MM.1S (cell line): ENCODE measurements at regions not wholly inside any gene's neighbourhood (a gene's known extent, or its start where the extent isn't known, plus 50 kb on each side); places are given as distances from the start of the nearest gene placed in this dataset.

Experiments
- DNase-seq: peaks from one replicate; pipeline ENCODE4 v3.0.0-alpha.2; 2015
- H2AFZ ChIP-seq: fragments of 300-600 bp; sonication (generic); 2 replicates; pipeline ENCODE4 v1.6.0; 2016; ENCODE audit warnings: antibody characterized with exemption, low read length
- H3F3A ChIP-seq: fragments of 300-600 bp; sonication (generic); 2 replicates; pipeline ENCODE4 v1.6.1; 2016; ENCODE audit warnings: mild to moderate bottlenecking, antibody characterized with exemption, low read length, moderate library complexity, mixed read lengths; ENCODE audit not compliant: insufficient read depth
- H3K27ac ChIP-seq: fragments of 300-600 bp; sonication (generic); 2 replicates; pipeline ENCODE4 v1.5.1; 2016; ENCODE audit warnings: mild to moderate bottlenecking, low read length
- H3K27me3 ChIP-seq: fragments of 300-600 bp; sonication (generic); replicated peaks from 2 replicates; pipeline ENCODE4 v1.6.0; 2016; ENCODE audit warnings: low read length; ENCODE audit not compliant: insufficient read depth
- H3K36me3 ChIP-seq: fragments of 300-600 bp; sonication (generic); replicated peaks from 2 replicates; pipeline ENCODE4 v1.6.1; 2016; ENCODE audit warnings: mild to moderate bottlenecking, low read length, mixed read lengths; ENCODE audit not compliant: insufficient read depth
- H3K4me1 ChIP-seq: fragments of 300-600 bp; sonication (generic); 2 replicates; pipeline ENCODE4 v1.6.1; 2016; ENCODE audit warnings: low read length, mixed read lengths
- H3K4me2 ChIP-seq: fragments of 300-600 bp; sonication (generic); 2 replicates; pipeline ENCODE4 v1.6.0; 2016; ENCODE audit warnings: low read depth, low read length
- H3K4me3 ChIP-seq: fragments of 300-600 bp; sonication (generic); 2 replicates; pipeline ENCODE4 v1.5.1; 2016; ENCODE audit warnings: low read length, mixed read lengths
- H3K79me2 ChIP-seq: fragments of 300-600 bp; sonication (generic); 2 replicates; pipeline ENCODE4 v1.6.1; 2016; ENCODE audit warnings: mixed run types, low read length, mixed read lengths
- H3K9ac ChIP-seq: fragments of 300-600 bp; sonication (generic); 2 replicates; pipeline ENCODE4 v1.6.1; 2016; ENCODE audit warnings: low read length, mixed read lengths
- H3K9me2 ChIP-seq: fragments of 300-600 bp; sonication (generic); replicated peaks from 2 replicates; pipeline ENCODE4 v1.6.1; 2016; ENCODE audit warnings: mild to moderate bottlenecking, low read length, mixed read lengths; ENCODE audit not compliant: insufficient read depth
- H3K9me3 ChIP-seq: fragments of 300-600 bp; sonication (generic); replicated peaks from 2 replicates; pipeline ENCODE4 v1.6.1; 2016; ENCODE audit warnings: mild to moderate bottlenecking, low read length, mixed read lengths; ENCODE audit not compliant: insufficient read depth
- H4K20me1 ChIP-seq: fragments of 300-600 bp; sonication (generic); 2 replicates; pipeline ENCODE4 v1.6.1; 2016; ENCODE audit warnings: mild to moderate bottlenecking, low read length, moderate library complexity, mixed read lengths; ENCODE audit not compliant: insufficient read depth
- CTCF ChIP-seq: fragments of 300-600 bp; sonication (generic); IDR thresholded peaks from 2 replicates; pipeline ENCODE4 v1.5.1; 2016; ENCODE audit warnings: antibody characterized with exemption, low read length, mixed read lengths
- EZH2 ChIP-seq: fragments of 300-600 bp; sonication (generic); optimal IDR thresholded peaks from 2 replicates; pipeline ENCODE3; 2017; ENCODE audit warnings: low read depth, mild to moderate bottlenecking, antibody characterized with exemption, low read length, mixed read lengths
- EZH2phosphoT487 ChIP-seq: fragments of 300-600 bp; sonication (generic); IDR thresholded peaks from 2 replicates; pipeline ENCODE4 v1.6.1; 2018; ENCODE audit warnings: antibody characterized with exemption, low read length

- no peak overlapping the region for H3K4me3 ChIP-seq
- no peaks in the 10 kb centered on the region for H4K20me1 ChIP-seq
- H3K27ac ChIP-seq: no peak overlapping the region
- H3K27me3 ChIP-seq: no peaks in the 10 kb centered on the region
- peaks cover 3% of the 10 kb centered on the region; the same call in 1 of the 2 replicates for H3K4me1 ChIP-seq
- no peak for DNase-seq
- TF ChIP-seq CTCF (no peak), EZH2phosphoT487 (no peak), EZH2 (no peak)
- no peaks in the 10 kb centered on the region for H3K36me3 ChIP-seq
- H3K9me3 ChIP-seq: no peaks in the 10 kb centered on the region
- no peaks in the 10 kb centered on the region for H3K79me2 ChIP-seq
- H3F3A ChIP-seq: no peaks in the 10 kb centered on the region
- H2AFZ ChIP-seq: no peak overlapping the region
- H3K9me2 ChIP-seq: no peaks in the 10 kb centered on the region
- no peak overlapping the region for H3K4me2 ChIP-seq
- H3K9ac ChIP-seq: no peak overlapping the region
Observed at GRCh38 chr10:121306159-121306673, 292.0 kb downstream of the FGFR2 start.

GRCh38 chr10:121307411-121307980 lies 290.7 kb downstream of the FGFR2 start:
- H3K79me2 ChIP-seq: no peaks in the 10 kb centered on the region
- no peaks in the 10 kb centered on the region for H3K9me3 ChIP-seq
- H3K9ac ChIP-seq: no peak overlapping the region
- H3F3A ChIP-seq: no peaks in the 10 kb centered on the region
- TF ChIP-seq EZH2phosphoT487: no peak
- no peak for TF ChIP-seq EZH2
- no peak for TF ChIP-seq CTCF
- H3K4me1 ChIP-seq: peaks cover 3% of the 10 kb centered on the region; the same call in 1 of the 2 replicates
- no peak overlapping the region for H3K27ac ChIP-seq
- no peak overlapping the region for H2AFZ ChIP-seq
- H3K27me3 ChIP-seq: no peaks in the 10 kb centered on the region
- H4K20me1 ChIP-seq: no peaks in the 10 kb centered on the region
- H3K4me2 ChIP-seq: no peak overlapping the region
- H3K9me2 ChIP-seq: no peaks in the 10 kb centered on the region
- no peaks in the 10 kb centered on the region for H3K36me3 ChIP-seq
- H3K4me3 ChIP-seq: no peak overlapping the region
- no peak for DNase-seq

- no peak for DNase-seq
- Histone ChIP-seq H3K4me3 (no peak overlapping the region), H3K27ac (no peak overlapping the region), H3K4me1 (peaks cover 3% of the 10 kb centered on the region; the same call in 1 of the 2 replicates), H3K36me3 (no peaks in the 10 kb centered on the region), H3F3A (no peaks in the 10 kb centered on the region), H3K9me3 (no peaks in the 10 kb centered on the region), H3K79me2 (no peaks in the 10 kb centered on the region), H3K9me2 (no peaks in the 10 kb centered on the region), H3K27me3 (no peaks in the 10 kb centered on the region), H2AFZ (no peak overlapping the region), H3K4me2 (no peak overlapping the region), H3K9ac (no peak overlapping the region), H4K20me1 (no peaks in the 10 kb centered on the region)
- no peak for TF ChIP-seq EZH2
- no peak for TF ChIP-seq CTCF
- no peak for TF ChIP-seq EZH2phosphoT487
Observed at GRCh38 chr10:121308020-121308419, 290.2 kb downstream of the FGFR2 start.
